SU-DHL-6 (cell line): ENCODE measurements at regions not wholly inside any gene's neighbourhood (a gene's known extent, or its start where the extent isn't known, plus 50 kb on each side); places are given as distances from the start of the nearest gene placed in this dataset.

ENCODE experiments used
- CTCF ChIP-seq: fragments of 200-600 bp; sonication (generic); IDR thresholded peaks from one replicate; pipeline ENCODE4 v1.5.1; 2017; ENCODE audit warnings: antibody characterized with exemption, mild to moderate bottlenecking, low read length, moderate library complexity; ENCODE audit not compliant: insufficient read depth, poor library complexity, severe bottlenecking
- EZH2phosphoT487 ChIP-seq: fragments of 200-600 bp; sonication (generic), shearing (Covaris generic); conservative IDR thresholded peaks from 2 replicates; pipeline ENCODE4 v1.6.1; 2018; ENCODE audit warnings: mild to moderate bottlenecking, antibody characterized with exemption, low read length, moderate library complexity, mixed read lengths

- TF ChIP-seq EZH2phosphoT487 (no peak), CTCF (no peak)
Observed at GRCh38 chr14:104385111-104385510, 194.5 kb upstream of the C14orf180 start.
